K562 (cell line): ENCODE measurements at regions not wholly inside any gene's neighbourhood (a gene's known extent, or its start where the extent isn't known, plus 50 kb on each side); places are given as distances from the start of the nearest gene placed in this dataset.

ENCODE experiments used
- ATAC-seq: fragments of 200-7000 bp; cut with Tn5 transposase; 3 replicates; pipeline ENCODE4 v1.9.1; 2020; ENCODE audit warnings: moderate library complexity
- BruUV-seq: library from RNA; stranded (reverse); fragments of 400-500 nt; replicated peaks from 2 replicates; lab custom pipeline; 2021; lab: Mats Ljungman, UMichigan
- CTCF ChIA-PET: fragments of 300-600 bp; formaldehyde crosslinking; extraction: SDS; loops from one replicate; lab custom pipeline; 2021; ENCODE audit warnings: low intra/inter-chr PET ratio; lab: Yijun Ruan, JAX
- POLR2A ChIA-PET: fragments of 300-600, 350-650 bp; sonication (Branson Sonifier 250); formaldehyde crosslinking; extraction: SDS; loops from one replicate; lab custom pipeline; 2021; ENCODE audit warnings: antibody characterized with exemption, inconsistent platforms; lab: Yijun Ruan, JAX
- DNase-seq, 4 experiments: peaks; one replicate each; pipeline versions ENCODE4 v3.0.0 to v3.0.0-alpha.2; 2011 to 2018; ENCODE audit warnings: low spot score in 3 of 4, mixed read lengths in 3 of 4; ENCODE audit errors: extremely low read depth in 1 of 4
- FAIRE-seq: peaks from 2 replicates; lab custom pipeline; 2011; peaks lifted over from hg19 to GRCh38; lab: Jason Lieb, UNC
- H2AFZ ChIP-seq: 2 replicates; pipeline ENCODE4 v1.6.0; 2011; ENCODE audit warnings: low read depth, low read length, control low read depth, inconsistent platforms
- H3K27ac ChIP-seq: fragments of 200-600 bp; 3 replicates; pipeline ENCODE4 v1.8.0; 2011; ENCODE audit warnings: low read depth, mild to moderate bottlenecking, control low read depth, inconsistent platforms, low read length, moderate library complexity, mixed read lengths; ENCODE audit errors: extremely low read depth
- H3K27me3 ChIP-seq, 2 experiments: fragments of 300-600 bp in 1 of 2; 2 replicates in 1 of 2; 3 replicates in 1 of 2; pipeline versions ENCODE4 v1.6.0 to v1.8.0; 2011; ENCODE audit warnings: inconsistent platforms in 2 of 2, low read length in 2 of 2, mild to moderate bottlenecking in 1 of 2, mixed read lengths in 1 of 2, moderate library complexity in 1 of 2; ENCODE audit not compliant: control insufficient read depth in 2 of 2, insufficient read depth in 2 of 2
- H3K36me3 ChIP-seq: fragments of 300-600 bp; 3 replicates; pipeline ENCODE4 v1.8.0; 2011; ENCODE audit warnings: mild to moderate bottlenecking, low read length, inconsistent platforms; ENCODE audit not compliant: control insufficient read depth, insufficient read depth
- H3K4me1 ChIP-seq, 2 experiments: fragments of 200-600 bp in 1 of 2; replicated peaks in 1 of 2; 2 replicates in 1 of 2; 3 replicates in 1 of 2; pipeline versions ENCODE4 v1.5.1 to v1.8.0; 2011; ENCODE audit warnings: inconsistent platforms in 2 of 2, low read length in 2 of 2, mild to moderate bottlenecking in 1 of 2, mixed read lengths in 1 of 2, moderate library complexity in 1 of 2; ENCODE audit not compliant: control insufficient read depth in 2 of 2, insufficient read depth in 2 of 2
- H3K4me2 ChIP-seq: 2 replicates; pipeline ENCODE4 v1.6.1; 2011; ENCODE audit warnings: low read length, control low read depth, inconsistent platforms, mixed read lengths; ENCODE audit not compliant: insufficient read depth
- H3K4me3 ChIP-seq: fragments of 200-600 bp; sonication (generic), shearing (Covaris generic); 2 replicates; pipeline ENCODE4 v1.5.1; 2016; ENCODE audit warnings: control low read depth, inconsistent platforms
- H3K79me2 ChIP-seq: fragments of 200-600 bp; 3 replicates; pipeline ENCODE4 v1.8.0; 2011; ENCODE audit warnings: low read length, inconsistent platforms; ENCODE audit not compliant: control insufficient read depth, insufficient read depth
- H3K9ac ChIP-seq, 2 experiments: 2 replicates each; pipeline versions ENCODE4 v1.6.0 to v1.6.1; 2011; ENCODE audit warnings: low read depth in 2 of 2, low read length in 2 of 2, control low read depth in 1 of 2, inconsistent platforms in 1 of 2, mild to moderate bottlenecking in 1 of 2, mixed read lengths in 1 of 2; ENCODE audit not compliant: insufficient read depth in 1 of 2
- H3K9me1 ChIP-seq: one replicate; pipeline ENCODE4 v1.6.0; 2011; ENCODE audit warnings: inconsistent platforms, mild to moderate bottlenecking, low read length, moderate library complexity; ENCODE audit not compliant: control insufficient read depth, insufficient read depth
- H3K9me3 ChIP-seq: replicated peaks from 2 replicates; pipeline ENCODE4 v1.5.1; 2011; ENCODE audit warnings: low read depth, low read length, inconsistent platforms; ENCODE audit not compliant: control insufficient read depth, insufficient read depth
- H4K20me1 ChIP-seq: replicated peaks from 2 replicates; pipeline ENCODE4 v1.6.1; 2011; ENCODE audit warnings: low read length, inconsistent platforms, mixed read lengths; ENCODE audit not compliant: control insufficient read depth, insufficient read depth
- GABPB1 ChIP-seq: sonication (generic); formaldehyde crosslinking; IDR thresholded peaks from 2 replicates; pipeline ENCODE4 v1.8.0; 2022; ENCODE audit warnings: mild to moderate bottlenecking, missing genetic modification reagents
- HDGF ChIP-seq: fragments of 450-650 bp; IDR thresholded peaks from 2 replicates; pipeline ENCODE4 v1.6.1; 2016
- IRF9 ChIP-seq: fragments of 450-650 bp; IDR thresholded peaks from 2 replicates; pipeline ENCODE4 v1.6.1; 2016; ENCODE audit warnings: missing biosample characterization, missing genetic modification characterization
- MIER1 ChIP-seq: fragments of 450-650 bp; IDR thresholded peaks from 2 replicates; pipeline ENCODE4 v1.6.1; 2016; ENCODE audit warnings: antibody characterized with exemption, mild to moderate bottlenecking, low read depth
- TAF7 ChIP-seq: fragments of 450-650 bp; IDR thresholded peaks from 2 replicates; pipeline ENCODE4 v1.6.1; 2016; ENCODE audit warnings: missing genetic modification characterization, missing compliant biosample characterization
- YY1 ChIP-seq, 3 experiments: IDR thresholded peaks; 2 replicates each; pipeline ENCODE4 v1.6.1; 2011; ENCODE audit warnings: low read length in 2 of 3, mild to moderate bottlenecking in 2 of 3, moderate library complexity in 2 of 3, borderline replicate concordance in 1 of 3, control low read depth in 1 of 3, low read depth in 1 of 3; ENCODE audit not compliant: insufficient read depth in 3 of 3, insufficient replicate concordance in 2 of 3, control insufficient read depth in 1 of 3, insufficient read length in 1 of 3; ENCODE audit errors: extremely low read depth in 1 of 3
- ZNF217 ChIP-seq: sonication (generic); formaldehyde crosslinking; IDR thresholded peaks from 2 replicates; pipeline ENCODE4 v1.8.0; 2022; ENCODE audit warnings: mild to moderate bottlenecking, missing genetic modification reagents
- ZNF41 ChIP-seq: fragments of 250-450 bp; sonication (Bioruptor Pico); conservative IDR thresholded peaks from 2 replicates; pipeline ENCODE4 v1.4.0; 2020; ENCODE audit warnings: mild to moderate bottlenecking
- ZSCAN32 ChIP-seq: fragments of 450-650 bp; formaldehyde crosslinking; IDR thresholded peaks from 2 replicates; pipeline ENCODE4 v1.4.0; 2020; ENCODE audit warnings: mild to moderate bottlenecking, moderate library complexity
- WGBS: fragments of 100-300 bp; shearing (Covaris generic); methylation state at CpG from one replicate; pipeline ENCODE4 v1.1.6; 2016; ENCODE audit warnings: low coverage, mixed read lengths; ENCODE audit not compliant: insufficient coverage; ENCODE audit errors: missing lambda C conversion rate; 5-methylcytosine and 5-hydroxymethylcytosine counted together
- in situ Hi-C: fragments of 300-500 bp; cut with MboI; formaldehyde crosslinking; loops from 4 replicates; pipeline ENCODE4 v1.15.0; 2018; ENCODE audit warnings: inconsistent platforms, mixed read lengths
- intact Hi-C: fragments of 100-400 bp; cut with micrococcal nuclease; formaldehyde crosslinking; loops from 2 replicates; pipeline ENCODE4 v1.14.2; 2022

- BruUV-seq = no TSS peak
- in situ Hi-C loops (no loop called here), intact Hi-C loops (no loop called here)
- ATAC-seq (no peak), FAIRE-seq (no peak), DNase-seq (no peak)
- Histone ChIP-seq H2AFZ (no peak overlapping the region), H3K4me1 (no peaks in the 10 kb centered on the region; a peak in 2 of 5 replicates), H3K9ac (no peak overlapping the region), H3K27me3 (peaks cover 0 to 6% of the 10 kb centered on the region in 2 experiments; a peak in 2 of 5 replicates), H3K9me1 (no peaks in the 10 kb centered on the region), H3K4me2 (no peak overlapping the region), H3K36me3 (no peaks in the 10 kb centered on the region), H3K27ac (no peak overlapping the region), H4K20me1 (no peaks in the 10 kb centered on the region), H3K79me2 (no peaks in the 10 kb centered on the region), H3K4me3 (no peak overlapping the region), H3K9me3 (no peaks in the 10 kb centered on the region; the same call in 1 of the 2 replicates)
- ChIA-PET CTCF (no interaction called here), POLR2A (interaction anchor here (0.9 to 1.2 kb wide), 2 partner anchors 11 to 13 kb away, joined by 3 to 4 read pairs; no protein-coding TSS in a partner anchor)
- TF ChIP-seq YY1 (IDR thresholded peaks at IDR 0.05; ENCODE audit: borderline replicate concordance in 1 of 3, control insufficient read depth in 1 of 3, extremely low read depth in 1 of 3, insufficient read depth in 3 of 3, insufficient read length in 1 of 3, insufficient replicate concordance in 2 of 3, low read depth in 1 of 3, low read length in 2 of 3) (peak in 1 of 3 experiments; percentile 44), GABPB1 (CRISPR knock-in tag) (no peak)
Measured at GRCh38 chr20:56983813-56984212, 282.6 kb downstream of the BMP7 start.

GRCh38 chr20:56985066-56985685, 281.3 kb downstream of the BMP7 start:
- DNase-seq (no peak), ATAC-seq (no peak), FAIRE-seq (no peak)
- no peaks in the 10 kb centered on the region; a peak in 2 of 5 replicates for H3K4me1 ChIP-seq
- no peaks in the 10 kb centered on the region for H3K79me2 ChIP-seq
- peaks cover 0 to 8% of the 10 kb centered on the region in 2 experiments; a peak in 3 of 5 replicates for H3K27me3 ChIP-seq
- BruUV-seq = no TSS peak
- 0 out of 2 replicates have a peak, but pooled peaks cover 3% of the 10 kb centered on the region for H4K20me1 ChIP-seq
- H3K9ac ChIP-seq = no peak overlapping the region
- in situ Hi-C loops = no loop called here
- no peak overlapping the region for H3K27ac ChIP-seq
- intact Hi-C loops = no loop called here
- CTCF ChIA-PET = no interaction called here
- no peaks in the 10 kb centered on the region for H3K9me1 ChIP-seq
- WGBS = 0% methylated on average over 2 of the region's 2 CpGs
- H3K36me3 ChIP-seq = no peaks in the 10 kb centered on the region
- H3K4me3 ChIP-seq = no peak overlapping the region
- TF ChIP-seq TAF7 (tag) = no peak
- no peak for TF ChIP-seq MIER1
- no peak for TF ChIP-seq ZNF41 (CRISPR knock-in tag)
- no peak for TF ChIP-seq HDGF
- no peak for TF ChIP-seq ZNF217 (CRISPR knock-in tag)
- no peak for TF ChIP-seq IRF9 (tag)
- no peak for TF ChIP-seq ZSCAN32
- TF ChIP-seq, all 486 proteins: peak for 0
- Histone ChIP-seq H3K4me2 (no peak overlapping the region), H3K9me3 (no peaks in the 10 kb centered on the region; the same call in 1 of the 2 replicates), H2AFZ (no peak overlapping the region)
- POLR2A ChIA-PET = no interaction called here
